ENCODE measurements at regions not wholly inside any gene's neighbourhood (a gene's known extent, or its start where the extent isn't known, plus 50 kb on each side); places are given as distances from the start of the nearest gene placed in this dataset.

GRCh38 chr2:76445880-76446279 is 735.2 kb upstream of the GCFC2 start:
- no peak overlapping the region for H3K27ac ChIP-seq (ENCODE audit: low read length)
- ATAC-seq, result no peak
- H3K9me2 ChIP-seq (replicated peaks; ENCODE audit: low read length), result no peaks in the 10 kb centered on the region
- H3F3A ChIP-seq (ENCODE audit: low read length, unreplicated experiment), result no peaks in the 10 kb centered on the region
- H4K20me1 ChIP-seq (ENCODE audit: low read length), result no peaks in the 10 kb centered on the region
- no peak for DNase-seq
- TF ChIP-seq EZH2phosphoT487 (IDR thresholded peaks at IDR 0.05; ENCODE audit: borderline replicate concordance, low read length), result no peak
- no peak for TF ChIP-seq CTCF (conservative IDR thresholded peaks at IDR 0.05; ENCODE audit: low read depth, low read length)
- no peak for TF ChIP-seq EZH2 (IDR thresholded peaks at IDR 0.05; ENCODE audit: low read length, unreplicated experiment)
- H3K27me3 ChIP-seq (ENCODE audit: low read length), result no peaks in the 10 kb centered on the region
- no peak overlapping the region for H2AFZ ChIP-seq (ENCODE audit: low read length)
- ChIA-PET CTCF (no interaction called here), POLR2A (ENCODE audit: unreplicated experiment) (no interaction called here)
- no peaks in the 10 kb centered on the region for H3K79me2 ChIP-seq (ENCODE audit: low read length)
- H3K36me3 ChIP-seq (ENCODE audit: low read depth, low read length), result no peaks in the 10 kb centered on the region
- no TSS peak for BruUV-seq (replicated peaks)
- H3K4me2 ChIP-seq (ENCODE audit: low read length), result no peak overlapping the region
- no peaks in the 10 kb centered on the region for H3K4me1 ChIP-seq (ENCODE audit: insufficient read depth, low read length)
- no peak overlapping the region for H3K4me3 ChIP-seq (ENCODE audit: low read length)
- H3K9ac ChIP-seq (ENCODE audit: low read length), result no peak overlapping the region
- intact Hi-C loops (cut with micrococcal nuclease), result no loop called here
- H3K9me3 ChIP-seq (ENCODE audit: low read length), result no peaks in the 10 kb centered on the region

GRCh38 chr2:76444732-76445131 is 734.0 kb upstream of the GCFC2 start:
- no peaks in the 10 kb centered on the region for H3K4me1 ChIP-seq (ENCODE audit: insufficient read depth, low read length)
- H3K9me2 ChIP-seq (replicated peaks; ENCODE audit: low read length), result no peaks in the 10 kb centered on the region
- no peak overlapping the region for H2AFZ ChIP-seq (ENCODE audit: low read length)
- H3K79me2 ChIP-seq (ENCODE audit: low read length), result no peaks in the 10 kb centered on the region
- H3K27ac ChIP-seq (ENCODE audit: low read length), result no peak overlapping the region
- DNase-seq, result no peak
- no peak overlapping the region for H3K9ac ChIP-seq (ENCODE audit: low read length)
- no peak overlapping the region for H3K4me2 ChIP-seq (ENCODE audit: low read length)
- no peak for TF ChIP-seq EZH2 (IDR thresholded peaks at IDR 0.05; ENCODE audit: low read length, unreplicated experiment)
- no peak for TF ChIP-seq CTCF (conservative IDR thresholded peaks at IDR 0.05; ENCODE audit: low read depth, low read length)
- intact Hi-C loops (cut with micrococcal nuclease), result no loop called here
- no TSS peak for BruUV-seq (replicated peaks)
- H3K9me3 ChIP-seq (ENCODE audit: low read length), result no peaks in the 10 kb centered on the region
- H4K20me1 ChIP-seq (ENCODE audit: low read length), result no peaks in the 10 kb centered on the region
- ATAC-seq, result no peak
- no peaks in the 10 kb centered on the region for H3K36me3 ChIP-seq (ENCODE audit: low read depth, low read length)
- no peak overlapping the region for H3K4me3 ChIP-seq (ENCODE audit: low read length)
- no peaks in the 10 kb centered on the region for H3F3A ChIP-seq (ENCODE audit: low read length, unreplicated experiment)
- CTCF ChIA-PET, result no interaction called here
- POLR2A ChIA-PET (ENCODE audit: unreplicated experiment), result no interaction called here
- H3K27me3 ChIP-seq (ENCODE audit: low read length), result no peaks in the 10 kb centered on the region

- BruUV-seq (replicated peaks), result no TSS peak
- H3K4me2 ChIP-seq (ENCODE audit: low read length), result no peak overlapping the region
- H3K9me3 ChIP-seq (ENCODE audit: low read length), result no peaks in the 10 kb centered on the region
- H3K9ac ChIP-seq (ENCODE audit: low read length), result no peak overlapping the region
- H3K27me3 ChIP-seq (ENCODE audit: low read length), result no peaks in the 10 kb centered on the region
- H3F3A ChIP-seq (ENCODE audit: low read length, unreplicated experiment), result no peaks in the 10 kb centered on the region
- TF ChIP-seq EZH2 (IDR thresholded peaks at IDR 0.05; ENCODE audit: low read length, unreplicated experiment), result no peak
- DNase-seq (no peak), ATAC-seq (no peak)
- ChIA-PET POLR2A (ENCODE audit: unreplicated experiment) (no interaction called here), CTCF (no interaction called here)
- no peaks in the 10 kb centered on the region for H3K36me3 ChIP-seq (ENCODE audit: low read depth, low read length)
- no peaks in the 10 kb centered on the region for H3K4me1 ChIP-seq (ENCODE audit: insufficient read depth, low read length)
- H3K27ac ChIP-seq (ENCODE audit: low read length), result no peak overlapping the region
- H3K79me2 ChIP-seq (ENCODE audit: low read length), result no peaks in the 10 kb centered on the region
- no peaks in the 10 kb centered on the region for H3K9me2 ChIP-seq (replicated peaks; ENCODE audit: low read length)
- intact Hi-C loops (cut with micrococcal nuclease), result no loop called here
- H3K4me3 ChIP-seq (ENCODE audit: low read length), result no peak overlapping the region
- H4K20me1 ChIP-seq (ENCODE audit: low read length), result no peaks in the 10 kb centered on the region
- H2AFZ ChIP-seq (ENCODE audit: low read length), result no peak overlapping the region
Measured at GRCh38 chr2:76437564-76437963, 726.8 kb upstream of the GCFC2 start.
